ENCODE measurements at regions not wholly inside any gene's neighbourhood (a gene's known extent, or its start where the extent isn't known, plus 50 kb on each side); places are given as distances from the start of the nearest gene placed in this dataset.

- no peak for DNase-seq
Observed at GRCh38 chr22:48580481-48580970, 1247.1 kb downstream of the BRD1 start.

- DNase-seq = no peak
Observed at GRCh38 chr22:48579928-48580309, 1247.8 kb downstream of the BRD1 start.

- DNase-seq = no peak
Observed at GRCh38 chr22:48579043-48579927, 1248.4 kb downstream of the BRD1 start.

GRCh38 chr22:48578138-48579042, 1249.3 kb downstream of the BRD1 start:
- no peak for DNase-seq

- DNase-seq = no peak
Observed at GRCh38 chr22:48577691-48578090, 1250.0 kb downstream of the BRD1 start.

- no peak for DNase-seq
Observed at GRCh38 chr22:48577014-48577690, 1250.5 kb downstream of the BRD1 start.

- peak in 1 of 4 experiments; percentile 3 for DNase-seq
Observed at GRCh38 chr22:48576333-48577013, 1251.2 kb downstream of the BRD1 start.

GRCh38 chr22:48575618-48576332, 1251.9 kb downstream of the BRD1 start:
- no peak for DNase-seq

- DNase-seq = peak in 2 of 4 experiments; percentile 15 to 35
Observed at GRCh38 chr22:48574776-48575617, 1252.7 kb downstream of the BRD1 start.

- no peak for DNase-seq
Observed at GRCh38 chr22:48573766-48574165, 1253.9 kb downstream of the BRD1 start.

- DNase-seq = no peak
Observed at GRCh38 chr22:48572951-48573350, 1254.7 kb downstream of the BRD1 start.

GRCh38 chr22:48570912-48571311, 1256.8 kb downstream of the BRD1 start:
- no peak for DNase-seq

- DNase-seq = no peak
Observed at GRCh38 chr22:48569476-48570233, 1258.0 kb downstream of the BRD1 start.

GRCh38 chr22:48568736-48569330, 1258.8 kb downstream of the BRD1 start:
- DNase-seq = no peak

GRCh38 chr22:48567213-48567975, 1260.3 kb downstream of the BRD1 start:
- no peak for DNase-seq

GRCh38 chr22:48566741-48567140, 1260.9 kb downstream of the BRD1 start:
- no peak for DNase-seq

GRCh38 chr22:48565901-48566501, 1261.7 kb downstream of the BRD1 start:
- DNase-seq = no peak

- no peak for DNase-seq
Observed at GRCh38 chr22:48564995-48565394, 1262.7 kb downstream of the BRD1 start.
